SK-N-SH treated with all-trans-retinoic acid at 6 μM for 48 hours (cell line): ENCODE measurements at regions not wholly inside any gene's neighbourhood (a gene's known extent, or its start where the extent isn't known, plus 50 kb on each side); places are given as distances from the start of the nearest gene placed in this dataset.

Source experiments
- ATAC-seq: fragments of 200-7000 bp; cut with Tn5 transposase; 3 replicates; pipeline ENCODE4 v1.9.1; 2020; ENCODE audit warnings: mild to moderate bottlenecking, moderate library complexity
- ARNTL ChIP-seq: fragments of 450-650 bp; formaldehyde crosslinking; IDR thresholded peaks from 2 replicates; pipeline ENCODE4 v1.5.0; 2020; ENCODE audit warnings: low read depth, mild to moderate bottlenecking, moderate library complexity, borderline replicate concordance
- BACH2 ChIP-seq: fragments of 250-450 bp; sonication (Bioruptor Pico); IDR thresholded peaks from 2 replicates; pipeline ENCODE4 v1.9.0; 2021; ENCODE audit warnings: mild to moderate bottlenecking, borderline replicate concordance
- CREB5 ChIP-seq: fragments of 250-450 bp; sonication (Bioruptor Pico); IDR thresholded peaks from 2 replicates; pipeline ENCODE4 v1.5.1; 2020; ENCODE audit warnings: low read depth, mild to moderate bottlenecking, moderate library complexity
- CSDC2 ChIP-seq: fragments of 250-450 bp; sonication (Bioruptor Pico); IDR thresholded peaks from 2 replicates; pipeline ENCODE4 v1.5.0; 2020; ENCODE audit warnings: mild to moderate bottlenecking, moderate library complexity
- CSRNP3 ChIP-seq: fragments of 250-450 bp; sonication (Bioruptor Pico); IDR thresholded peaks from 2 replicates; pipeline ENCODE4 v1.5.1; 2021; ENCODE audit warnings: mild to moderate bottlenecking, moderate library complexity
- ESRRG ChIP-seq: fragments of 250-450 bp; sonication (Bioruptor Pico); IDR thresholded peaks from 2 replicates; pipeline ENCODE4 v1.6.1; 2021; ENCODE audit warnings: mild to moderate bottlenecking
- GLIS3 ChIP-seq: fragments of 250-450 bp; sonication (Bioruptor Pico); IDR thresholded peaks from 2 replicates; pipeline ENCODE4 v1.5.0; 2020; ENCODE audit warnings: mild to moderate bottlenecking, moderate library complexity
- ISL1 ChIP-seq: fragments of 250-450 bp; sonication (Bioruptor Pico); IDR thresholded peaks from 2 replicates; pipeline ENCODE4 v2.1.2; 2022; ENCODE audit warnings: mild to moderate bottlenecking, moderate library complexity
- OSR1 ChIP-seq: fragments of 250-450 bp; sonication (Bioruptor Pico); IDR thresholded peaks from 2 replicates; pipeline ENCODE4 v1.8.0; 2022; ENCODE audit warnings: moderate library complexity, mild to moderate bottlenecking, inconsistent platforms
- PATZ1 ChIP-seq: fragments of 250-450 bp; sonication (Bioruptor Pico); IDR thresholded peaks from 2 replicates; pipeline ENCODE4 v1.8.0; 2020; ENCODE audit warnings: mild to moderate bottlenecking, moderate library complexity, borderline replicate concordance
- PPARA ChIP-seq: fragments of 250-450 bp; sonication (Bioruptor Pico); IDR thresholded peaks from 2 replicates; pipeline ENCODE4 v1.5.0; 2020; ENCODE audit warnings: mild to moderate bottlenecking, borderline replicate concordance
- RARB ChIP-seq: fragments of 250-450 bp; sonication (Bioruptor Pico); IDR thresholded peaks from 2 replicates; pipeline ENCODE4 v1.8.0; 2021; ENCODE audit warnings: mild to moderate bottlenecking, moderate library complexity
- SNAI2 ChIP-seq: fragments of 250-450 bp; sonication (Bioruptor Pico); IDR thresholded peaks from 2 replicates; pipeline ENCODE4 v1.5.0; 2020; ENCODE audit warnings: mild to moderate bottlenecking, moderate library complexity
- TCF4 ChIP-seq: fragments of 250-450 bp; sonication (Bioruptor Pico); IDR thresholded peaks from 2 replicates; pipeline ENCODE4 v1.8.0; 2021; ENCODE audit warnings: mild to moderate bottlenecking, moderate library complexity, borderline replicate concordance
- TOX ChIP-seq: fragments of 250-450 bp; sonication (Bioruptor Pico); IDR thresholded peaks from 2 replicates; pipeline ENCODE4 v1.8.0; 2021; ENCODE audit warnings: mild to moderate bottlenecking, moderate library complexity, borderline replicate concordance
- TSHZ2 ChIP-seq: fragments of 250-450 bp; sonication (Bioruptor Pico); IDR thresholded peaks from 2 replicates; pipeline ENCODE4 v1.5.0; 2020; ENCODE audit warnings: mild to moderate bottlenecking, moderate library complexity
- ZC3H10 ChIP-seq: fragments of 250-450 bp; sonication (Bioruptor Pico); IDR thresholded peaks from 2 replicates; pipeline ENCODE4 v1.5.1; 2021; ENCODE audit warnings: mild to moderate bottlenecking, moderate library complexity
- ZFP3 ChIP-seq: fragments of 250-450 bp; sonication (Bioruptor Pico); IDR thresholded peaks from 2 replicates; pipeline ENCODE4 v1.5.0; 2020; ENCODE audit warnings: mild to moderate bottlenecking, moderate library complexity
- ZNF565 ChIP-seq: fragments of 450-650 bp; formaldehyde crosslinking; conservative IDR thresholded peaks from 2 replicates; pipeline ENCODE4 v1.5.0; 2020; ENCODE audit warnings: low read depth, mild to moderate bottlenecking, moderate library complexity
- ZNF70 ChIP-seq: fragments of 450-650 bp; formaldehyde crosslinking; IDR thresholded peaks from 2 replicates; pipeline ENCODE4 v1.5.0; 2020; ENCODE audit warnings: mild to moderate bottlenecking, moderate library complexity
- ZNF8 ChIP-seq: fragments of 450-650 bp; formaldehyde crosslinking; IDR thresholded peaks from 2 replicates; pipeline ENCODE4 v1.5.0; 2020; ENCODE audit warnings: mild to moderate bottlenecking, moderate library complexity

- TF ChIP-seq ZNF8 (CRISPR knock-in tag) (no peak), CSDC2 (CRISPR knock-in tag) (no peak), RARB (CRISPR knock-in tag) (no peak), GLIS3 (CRISPR knock-in tag) (no peak), ESRRG (CRISPR knock-in tag) (no peak), ZNF565 (CRISPR knock-in tag) (no peak), ZFP3 (CRISPR knock-in tag) (no peak), SNAI2 (CRISPR knock-in tag) (no peak), TOX (no peak), ISL1 (CRISPR knock-in tag) (no peak), ARNTL (CRISPR knock-in tag) (no peak), ZC3H10 (CRISPR knock-in tag) (no peak), CSRNP3 (CRISPR knock-in tag) (no peak), ZNF70 (CRISPR knock-in tag) (no peak), PPARA (CRISPR knock-in tag) (no peak), PATZ1 (no peak), OSR1 (CRISPR knock-in tag) (no peak), BACH2 (CRISPR knock-in tag) (no peak)
- TF ChIP-seq, all 23 proteins: peak for 0
These were observed 338.9 kb downstream of the GADD45G start for GRCh38 chr9:89943728-89944127.

GRCh38 chr9:89945133-89945532 is 340.3 kb downstream of the GADD45G start:
- no peak for ATAC-seq
- no peak for TF ChIP-seq GLIS3 (CRISPR knock-in tag)
- TF ChIP-seq ZNF8 (CRISPR knock-in tag), result no peak
- no peak for TF ChIP-seq RARB (CRISPR knock-in tag)
- TF ChIP-seq TSHZ2 (CRISPR knock-in tag), result no peak
- TF ChIP-seq OSR1 (CRISPR knock-in tag), result no peak
- TF ChIP-seq PPARA (CRISPR knock-in tag), result no peak
- TF ChIP-seq ARNTL (CRISPR knock-in tag), result no peak
- TF ChIP-seq ISL1 (CRISPR knock-in tag), result no peak

More at GRCh38 chr9:89943728-89944127, 338.9 kb downstream of the GADD45G start:
- no peak for ATAC-seq

GRCh38 chr9:89946741-89947140 is 341.9 kb downstream of the GADD45G start:
- TF ChIP-seq ARNTL (CRISPR knock-in tag) (no peak), ISL1 (CRISPR knock-in tag) (no peak), ZC3H10 (CRISPR knock-in tag) (no peak), SNAI2 (CRISPR knock-in tag) (no peak), CREB5 (CRISPR knock-in tag) (no peak), TCF4 (CRISPR knock-in tag) (no peak), PATZ1 (no peak), CSDC2 (CRISPR knock-in tag) (no peak), BACH2 (CRISPR knock-in tag) (no peak)
- no peak for ATAC-seq
